RCC 7860 (cell line): ENCODE measurements at regions not wholly inside any gene's neighbourhood (a gene's known extent, or its start where the extent isn't known, plus 50 kb on each side); places are given as distances from the start of the nearest gene placed in this dataset.
"Not testable (repeated sequence)": the region's sequence is repeated elsewhere in the genome, so short reads cannot be mapped to it uniquely, and the experiment has no call there.

Experiments
- DNase-seq: peaks from one replicate; pipeline ENCODE4 v3.0.0-alpha.2; 2015; ENCODE audit warnings: low spot score
- FAIRE-seq: peaks from 2 replicates; lab custom pipeline; 2012; peaks lifted over from hg19 to GRCh38; lab: Jason Lieb, UNC

- DNase-seq (no peak), FAIRE-seq (no peak)
These were observed 136.5 kb upstream of the TNP1 start for GRCh38 chr2:216996279-216996845.

GRCh38 chr2:216994353-216994854, 134.5 kb upstream of the TNP1 start:
- no peak for DNase-seq
- FAIRE-seq = no peak

- no peak for DNase-seq
- no peak for FAIRE-seq
These were observed 132.3 kb upstream of the TNP1 start for GRCh38 chr2:216992056-216992675.

GRCh38 chr2:216991563-216991962, 131.7 kb upstream of the TNP1 start:
- DNase-seq (no peak), FAIRE-seq (no peak)

- no peak for DNase-seq
- FAIRE-seq = no peak
These were observed 129.7 kb upstream of the TNP1 start for GRCh38 chr2:216989340-216990129.

- FAIRE-seq (no peak), DNase-seq (no peak)
These were observed 127.5 kb upstream of the TNP1 start for GRCh38 chr2:216987252-216987821.

GRCh38 chr2:216985658-216986141, 125.8 kb upstream of the TNP1 start:
- no peak for FAIRE-seq
- DNase-seq = no peak

- FAIRE-seq (no peak), DNase-seq (no peak)
These were observed 125.1 kb upstream of the TNP1 start for GRCh38 chr2:216984937-216985336.

- not testable (repeated sequence) for FAIRE-seq
These were observed 122.1 kb upstream of the TNP1 start for GRCh38 chr2:216981951-216982350.

GRCh38 chr2:216980510-216980909, 120.6 kb upstream of the TNP1 start:
- FAIRE-seq, DNase-seq: not testable (repeated sequence)

More at GRCh38 chr2:216981951-216982350, 122.1 kb upstream of the TNP1 start:
- DNase-seq = not testable (repeated sequence)

GRCh38 chr2:216974321-216975302, 114.7 kb upstream of the TNP1 start:
- FAIRE-seq = no peak
- DNase-seq = no peak

GRCh38 chr2:216971593-216971992, 111.7 kb upstream of the TNP1 start:
- no peak for FAIRE-seq
- no peak for DNase-seq

GRCh38 chr2:216970359-216970915, 110.6 kb upstream of the TNP1 start:
- no peak for DNase-seq
- FAIRE-seq = no peak

- FAIRE-seq (no peak), DNase-seq (no peak)
These were observed 108.0 kb upstream of the TNP1 start for GRCh38 chr2:216967889-216968288.

- DNase-seq = no peak
- FAIRE-seq = no peak
These were observed 100.9 kb upstream of the TNP1 start for GRCh38 chr2:216960671-216961268.

- no peak for FAIRE-seq
- DNase-seq = no peak
These were observed 99.6 kb upstream of the TNP1 start for GRCh38 chr2:216959433-216959832.

GRCh38 chr2:216956820-216957493, 97.1 kb upstream of the TNP1 start:
- DNase-seq (peak; percentile 96), FAIRE-seq (peak; percentile 96)

GRCh38 chr2:216951171-216951570, 91.3 kb upstream of the TNP1 start:
- no peak for FAIRE-seq
- DNase-seq = no peak

GRCh38 chr2:216950547-216950946, 90.7 kb upstream of the TNP1 start:
- no peak for FAIRE-seq
- DNase-seq = no peak
